ENCODE measurements at regions not wholly inside any gene's neighbourhood (a gene's known extent, or its start where the extent isn't known, plus 50 kb on each side); places are given as distances from the start of the nearest gene placed in this dataset.
"Not testable (repeated sequence)": the region's sequence is repeated elsewhere in the genome, so short reads cannot be mapped to it uniquely, and the experiment has no call there.

DNA sequence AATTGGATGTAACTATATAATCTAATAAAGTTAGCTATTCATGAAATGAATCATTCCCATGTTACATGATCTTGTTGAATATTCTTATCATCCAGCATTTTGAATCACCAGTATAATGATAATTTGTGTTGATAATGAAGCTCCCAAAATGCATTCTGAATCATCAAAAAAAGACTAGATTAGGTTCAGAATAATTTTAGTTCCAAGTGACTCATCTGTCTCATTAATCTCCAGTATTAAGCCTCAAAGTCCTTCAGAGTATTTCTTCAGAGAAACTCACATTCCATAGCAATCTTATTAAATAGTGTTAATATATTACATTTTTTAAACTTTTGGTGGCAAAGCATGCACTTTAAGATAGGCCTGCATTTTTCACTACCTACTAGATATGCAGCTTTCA, 207.5 kb downstream of the SLITRK5 start:
- DNase-seq: no peak

DNA sequence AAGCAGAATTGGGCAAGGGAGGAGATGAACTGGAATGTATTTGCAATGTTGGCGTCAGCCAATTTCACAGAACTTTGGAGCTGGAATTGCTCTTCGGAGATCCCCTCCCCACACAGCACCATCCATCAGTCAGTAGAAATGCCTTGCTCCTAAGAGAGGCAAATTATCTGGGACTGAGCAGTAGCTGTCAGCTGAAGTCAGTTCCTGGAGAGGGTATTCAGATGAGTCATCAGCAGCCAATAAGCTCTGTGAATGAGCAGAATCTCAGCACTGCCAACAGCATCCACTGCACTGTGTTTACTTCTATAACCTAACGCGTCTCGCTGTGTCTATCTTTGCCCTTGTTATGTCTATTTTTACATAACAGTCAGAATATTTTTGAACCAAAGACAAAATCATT, 213.7 kb downstream of the SLITRK5 start:
- no peak for DNase-seq

DNA sequence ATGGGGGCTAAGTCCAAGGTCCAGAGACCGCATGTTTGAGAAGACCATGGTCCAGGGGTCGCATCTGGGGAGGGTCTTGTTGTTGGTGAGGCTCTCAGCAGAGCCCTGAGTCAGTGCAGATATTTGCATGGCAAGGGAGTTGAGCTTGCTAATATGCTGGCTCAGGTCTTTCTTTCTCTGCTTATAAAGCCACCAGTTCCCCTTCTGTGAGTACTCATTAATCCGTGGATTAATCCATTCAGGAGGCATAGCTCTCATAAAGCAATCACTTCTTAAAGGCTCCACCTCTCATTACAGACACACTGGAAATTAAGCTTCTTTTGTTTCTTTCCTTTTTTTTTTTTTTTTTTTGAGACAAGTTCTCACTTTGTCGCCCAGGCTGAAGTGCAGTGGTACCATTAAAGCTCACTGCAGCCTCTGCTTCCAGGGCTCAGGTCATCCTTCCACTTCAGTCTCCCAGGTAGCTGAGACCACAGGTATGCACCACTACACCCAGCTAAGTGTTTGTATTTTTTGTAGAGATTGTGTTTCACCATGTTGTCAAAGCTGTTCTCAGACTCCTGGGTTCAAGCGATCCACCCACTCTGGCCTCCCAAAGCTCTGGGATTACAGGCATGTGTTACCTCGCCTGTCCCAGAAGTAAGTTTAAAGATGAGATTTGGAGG, 216.4 kb downstream of the SLITRK5 start:
- DNase-seq: no peak

DNA sequence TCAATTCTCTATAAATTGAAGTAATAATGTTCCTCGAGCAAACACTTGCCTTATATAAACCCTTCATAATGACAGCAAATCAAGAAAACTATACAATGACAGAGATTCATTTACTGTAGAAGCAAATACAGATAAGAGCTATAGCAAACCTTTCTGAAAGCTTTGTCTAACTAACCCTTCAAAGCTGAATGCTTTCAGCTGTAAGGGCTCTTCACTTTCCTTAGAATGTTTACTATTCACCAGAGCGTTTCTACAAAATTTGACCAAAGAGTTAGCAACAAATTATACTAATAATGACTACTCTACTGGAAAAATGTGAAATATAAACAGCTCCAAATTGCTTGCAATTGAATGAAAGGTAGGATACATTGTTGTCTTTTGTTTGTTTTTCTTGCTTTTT, 218.1 kb downstream of the SLITRK5 start:
- DNase-seq: no peak

DNA sequence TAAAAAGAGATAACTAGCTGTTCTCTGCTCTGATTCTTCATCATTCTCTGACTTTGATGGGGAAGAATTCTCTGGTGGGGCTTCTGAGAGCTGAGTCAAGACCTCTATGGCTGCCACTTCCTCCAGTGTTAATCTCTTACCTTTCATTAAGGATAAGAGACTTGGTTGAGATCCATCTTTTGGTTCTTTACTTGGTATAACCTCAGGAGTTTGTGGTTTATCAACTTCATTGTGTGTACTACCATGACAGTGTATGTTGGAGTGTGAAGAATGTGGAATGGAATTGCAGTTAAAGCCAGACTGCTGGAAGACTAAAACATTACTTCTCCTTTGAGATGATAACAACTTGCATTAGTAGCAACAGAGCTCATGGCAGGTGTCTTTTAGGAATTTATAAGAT, 222.0 kb downstream of the SLITRK5 start:
- no peak for DNase-seq

DNA sequence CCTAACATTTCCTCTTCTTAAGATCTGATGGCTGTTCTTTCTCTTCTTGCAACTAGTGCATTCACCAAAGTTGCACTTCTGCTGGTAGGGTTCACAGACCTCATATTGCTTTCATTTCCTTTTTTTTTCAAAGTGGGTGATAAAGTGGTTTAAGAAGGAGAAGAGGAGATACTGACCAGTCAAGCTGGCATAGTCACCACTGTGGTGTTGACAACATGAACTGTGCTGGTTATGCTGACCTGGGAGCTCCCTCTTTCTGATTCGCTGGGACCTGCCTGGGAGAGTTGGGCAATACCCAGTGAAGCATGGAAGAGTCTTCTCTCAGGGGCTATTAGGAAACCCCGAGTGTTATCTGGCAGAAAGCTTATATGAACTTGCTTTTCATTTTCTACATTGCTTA, 222.9 kb downstream of the SLITRK5 start:
- DNase-seq: no peak

DNA sequence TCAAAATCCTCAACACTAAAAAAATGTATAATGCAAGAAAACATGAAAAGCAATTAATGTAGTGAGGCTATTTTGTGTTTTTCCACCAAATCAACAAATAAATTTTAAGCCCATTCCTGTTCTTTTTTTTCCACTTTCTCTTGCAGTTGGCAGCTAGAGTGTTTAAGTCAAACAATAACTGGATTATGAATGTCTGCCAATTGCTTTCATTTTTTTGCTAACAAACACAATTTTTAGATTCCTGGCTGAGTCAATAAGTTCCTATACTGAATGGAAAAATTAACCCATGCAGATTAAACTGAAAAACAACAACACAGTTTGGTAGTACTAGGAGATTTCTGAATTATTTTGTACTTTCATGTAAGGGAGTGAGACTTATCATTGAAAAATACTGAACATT, 232.4 kb downstream of the SLITRK5 start:
- DNase-seq: no peak

DNA sequence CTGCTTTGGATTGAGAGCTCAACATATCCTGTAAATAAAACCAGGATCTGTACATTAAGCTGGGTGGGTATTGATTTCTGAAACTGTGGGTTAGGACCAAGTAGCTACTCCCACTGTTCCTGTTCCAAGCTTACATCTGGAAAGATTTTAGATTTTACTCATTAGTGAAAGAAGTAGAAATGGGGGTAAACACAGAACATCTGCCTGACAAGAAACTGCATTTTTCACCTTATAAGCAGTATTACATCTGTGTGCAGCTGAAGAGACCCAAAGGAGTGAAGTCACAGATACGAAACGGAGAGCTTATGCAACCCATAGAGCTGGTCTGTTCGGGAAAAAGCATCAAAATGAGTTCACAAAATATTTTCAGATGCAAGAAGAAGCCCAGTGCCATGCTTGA, 235.2 kb downstream of the SLITRK5 start:
- DNase-seq: no peak

DNA sequence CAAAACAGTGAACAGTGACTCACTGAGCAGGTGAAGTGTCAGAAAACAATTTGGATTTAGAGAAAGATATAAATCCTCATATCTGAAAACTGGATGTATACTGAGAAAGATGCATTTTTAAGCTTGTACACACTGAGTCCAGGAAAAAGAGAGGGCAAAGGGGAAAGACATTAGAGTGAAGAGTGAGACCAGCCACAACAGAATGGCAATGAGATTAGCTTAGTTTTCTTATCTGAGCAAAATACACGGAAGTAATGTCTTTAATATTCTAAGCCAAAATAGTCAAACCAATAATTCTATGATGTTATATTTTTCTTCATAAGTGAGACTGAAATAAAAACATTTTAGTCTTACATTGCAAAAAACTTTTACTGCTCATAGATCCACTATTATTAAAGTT, 236.0 kb downstream of the SLITRK5 start:
- no peak for DNase-seq

DNA sequence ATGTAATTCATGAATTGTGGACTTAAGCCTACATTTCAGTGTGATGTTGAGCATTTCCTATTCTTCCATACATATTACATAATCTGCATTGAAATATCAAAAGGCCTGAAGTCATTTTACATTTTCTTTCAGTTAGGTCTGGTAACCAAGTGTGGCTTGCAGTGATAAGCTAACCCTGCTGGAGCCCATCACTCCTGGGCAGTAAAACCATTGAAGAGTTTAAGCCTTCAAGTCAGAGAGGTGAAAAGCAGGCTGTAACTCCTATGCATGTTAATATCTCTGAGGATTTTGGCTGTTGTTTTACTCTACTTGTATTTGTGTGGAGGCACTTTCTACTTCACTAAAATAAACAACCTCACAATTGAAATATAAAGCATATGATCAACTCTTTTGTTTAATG, 248.8 kb downstream of the SLITRK5 start:
- no peak for DNase-seq

DNA sequence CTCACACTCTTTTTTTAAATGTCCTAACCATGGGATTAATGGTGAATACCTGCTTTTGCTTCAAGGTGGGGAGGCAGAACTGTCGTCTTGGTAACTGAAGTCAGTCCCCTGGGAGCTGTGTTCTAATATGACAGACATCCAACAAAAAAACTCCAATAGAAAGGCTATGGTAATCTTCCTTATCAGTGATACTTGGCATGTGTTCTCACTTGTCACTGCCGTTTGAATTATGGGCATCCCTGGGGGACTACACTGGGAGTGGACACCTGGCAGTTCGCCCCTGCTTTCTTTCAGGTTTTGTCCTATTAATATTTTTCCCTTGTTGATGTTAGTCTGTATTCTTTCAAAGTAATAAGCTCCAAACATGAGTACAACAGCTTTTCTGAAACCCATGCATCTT, 252.6 kb downstream of the SLITRK5 start:
- DNase-seq: no peak

DNA sequence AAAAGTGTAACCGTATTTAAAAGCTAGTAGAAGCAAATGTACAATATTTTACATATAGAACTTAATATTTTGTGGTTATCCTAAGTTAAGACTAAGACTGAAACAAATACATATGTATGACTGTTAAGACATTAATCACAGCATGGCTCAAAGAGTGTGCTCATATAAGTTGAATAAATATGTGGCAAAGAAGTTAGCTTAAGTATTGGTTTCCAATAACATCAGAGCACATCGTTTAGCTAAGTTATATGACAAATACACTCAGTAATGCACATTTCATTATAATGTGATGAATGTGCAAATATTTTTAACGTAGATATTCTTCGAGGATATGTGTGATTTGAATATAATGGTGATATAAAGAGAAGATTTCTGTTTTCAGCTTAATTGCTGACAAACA, 253.8 kb downstream of the SLITRK5 start:
- DNase-seq: no peak

DNA sequence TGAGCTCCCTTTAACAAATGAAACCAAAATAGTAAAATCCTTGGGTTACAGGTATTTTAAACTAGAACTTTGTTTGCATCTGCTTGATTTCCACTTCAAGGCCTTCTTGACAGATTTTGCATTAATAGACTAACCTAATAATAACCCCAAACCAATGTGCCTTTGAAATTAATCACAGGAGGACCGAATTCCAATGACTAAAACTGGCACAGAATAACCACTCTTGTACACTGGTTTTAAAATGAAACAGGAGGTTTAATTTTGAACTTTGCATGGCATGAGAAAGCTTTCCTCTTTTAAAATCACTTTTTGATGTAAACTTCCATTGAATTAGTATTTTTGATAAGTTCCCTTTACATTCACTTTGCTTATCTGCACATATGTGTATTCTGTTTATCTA, 269.6 kb downstream of the SLITRK5 start:
- no peak for DNase-seq

DNA sequence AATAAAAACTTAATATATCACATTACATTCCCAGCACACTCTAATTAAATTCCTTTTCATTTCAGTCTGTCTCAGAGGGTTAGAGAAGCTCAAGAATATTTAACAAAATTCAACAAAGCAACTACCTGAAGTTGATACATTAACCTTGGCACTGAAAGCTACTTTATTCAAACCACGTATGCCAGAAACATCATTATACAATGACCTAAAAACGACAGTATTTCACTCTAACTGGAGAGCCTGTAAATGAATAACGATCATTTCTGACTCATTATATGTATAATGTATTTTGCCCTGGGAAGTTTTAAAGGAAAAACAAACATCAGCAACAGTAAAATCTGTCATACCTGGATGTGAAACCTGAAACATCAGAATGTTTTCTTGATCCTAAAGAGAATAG, 270.1 kb downstream of the SLITRK5 start:
- no peak for DNase-seq

DNA sequence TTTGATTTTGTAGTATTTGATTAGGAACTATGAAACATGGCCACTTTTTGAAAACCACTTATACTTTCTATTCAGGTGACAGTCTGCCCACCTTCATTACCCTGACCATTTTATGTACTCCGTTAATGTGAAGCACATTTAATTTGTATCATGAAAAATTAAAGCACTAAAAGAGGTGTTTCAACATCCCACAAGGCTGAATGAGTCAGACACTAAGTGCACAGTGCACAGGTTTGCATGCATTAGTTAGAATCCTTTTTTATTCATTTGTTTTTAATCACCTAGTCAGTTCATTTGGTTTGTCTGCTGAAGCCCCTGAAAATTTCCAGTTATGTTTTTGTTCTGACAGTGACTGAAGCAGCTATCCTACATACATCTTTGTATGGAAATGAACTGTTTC, 271.0 kb downstream of the SLITRK5 start:
- no peak for DNase-seq

DNA sequence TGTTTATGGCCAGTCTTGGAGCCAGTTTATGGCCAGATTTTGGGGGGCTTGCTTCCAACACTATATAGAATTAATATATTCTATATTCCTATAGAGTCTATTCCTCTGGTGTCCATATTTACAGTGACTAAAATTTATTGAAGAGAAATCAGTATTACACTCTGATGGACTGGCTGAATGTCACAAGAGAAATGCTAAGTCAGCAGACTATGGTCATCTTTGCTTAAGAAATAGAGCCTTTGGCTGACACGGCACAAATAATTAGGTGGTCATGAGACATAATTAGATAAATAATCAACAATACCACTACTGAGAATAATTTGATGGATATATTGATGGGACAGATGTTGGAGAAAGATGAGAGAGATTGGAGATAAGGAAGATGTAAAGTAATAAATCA, 272.9 kb downstream of the SLITRK5 start:
- no peak for DNase-seq

DNA sequence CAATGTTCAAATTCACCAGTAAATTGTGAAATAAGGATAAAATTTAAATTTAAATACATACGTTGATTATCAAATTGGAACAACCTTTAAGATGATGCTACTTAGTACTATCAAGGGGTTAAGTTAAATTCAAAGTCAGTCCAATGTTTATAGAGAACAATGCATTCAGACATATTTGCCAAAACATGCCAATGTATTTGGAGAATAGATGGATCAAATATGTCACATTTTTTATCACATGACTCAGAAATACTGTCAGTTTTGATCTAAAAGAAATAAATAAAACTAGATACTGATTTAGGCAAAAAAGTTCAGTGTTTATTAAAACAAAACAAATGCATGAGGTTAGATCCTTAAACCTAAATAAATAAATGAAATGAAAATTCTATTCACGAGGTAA, 281.2 kb downstream of the SLITRK5 start:
- no peak for DNase-seq

DNA sequence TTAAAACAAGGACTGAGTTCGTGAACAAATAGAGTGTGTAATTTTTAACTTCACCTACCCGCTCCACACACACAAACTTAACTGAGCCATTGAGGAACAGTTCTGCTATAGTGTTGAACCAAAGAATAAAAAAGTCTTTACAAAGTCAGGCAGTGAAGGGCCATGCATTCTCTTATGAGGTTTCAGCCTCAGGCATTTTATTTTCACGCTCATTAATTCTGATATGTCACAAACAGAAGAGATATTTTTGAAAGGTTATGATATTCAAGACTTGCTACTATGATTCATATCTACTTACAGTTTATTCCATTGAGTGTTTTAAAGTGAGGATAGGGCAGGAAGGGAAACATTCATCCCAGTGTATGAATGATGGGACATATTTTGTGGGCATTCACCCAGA, 282.2 kb downstream of the SLITRK5 start:
- DNase-seq: no peak

DNA sequence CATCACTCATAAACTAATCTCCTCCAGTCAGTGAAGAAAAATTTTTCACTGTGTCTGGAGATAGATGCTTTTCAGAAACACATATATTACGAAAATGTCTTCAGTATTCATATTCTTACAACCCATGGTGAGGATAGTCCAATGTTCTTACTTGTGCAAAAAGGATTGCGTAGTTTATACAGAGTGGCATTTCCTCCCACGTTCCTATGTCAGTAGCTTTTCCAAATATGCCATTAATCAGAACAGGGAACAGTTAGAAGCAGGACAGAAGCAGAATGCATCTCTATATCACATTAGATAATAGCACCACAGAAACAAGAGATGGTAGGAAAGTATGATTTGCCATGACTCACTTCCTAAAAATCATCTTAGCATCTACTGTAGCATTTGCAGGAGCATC, 282.9 kb downstream of the SLITRK5 start:
- DNase-seq: no peak

DNA sequence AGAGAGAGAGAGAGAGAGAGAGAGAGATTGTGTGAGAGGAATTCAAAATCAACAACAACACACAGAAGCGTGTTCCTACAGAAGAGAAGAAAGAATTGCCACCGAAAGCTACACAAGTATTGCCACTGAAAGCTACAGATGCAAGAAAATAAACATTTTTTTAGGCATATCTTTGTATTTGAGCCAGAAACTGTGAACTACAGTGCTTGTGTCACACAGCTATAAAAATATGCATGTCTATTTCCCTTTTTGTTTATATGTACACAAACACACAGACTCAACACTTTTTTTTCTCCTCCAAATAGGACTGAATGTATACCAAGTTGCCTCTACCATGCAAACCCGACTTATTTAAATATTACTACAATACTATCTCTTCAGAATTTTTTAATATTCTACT, 290.4 kb downstream of the SLITRK5 start:
- DNase-seq: no peak

DNA sequence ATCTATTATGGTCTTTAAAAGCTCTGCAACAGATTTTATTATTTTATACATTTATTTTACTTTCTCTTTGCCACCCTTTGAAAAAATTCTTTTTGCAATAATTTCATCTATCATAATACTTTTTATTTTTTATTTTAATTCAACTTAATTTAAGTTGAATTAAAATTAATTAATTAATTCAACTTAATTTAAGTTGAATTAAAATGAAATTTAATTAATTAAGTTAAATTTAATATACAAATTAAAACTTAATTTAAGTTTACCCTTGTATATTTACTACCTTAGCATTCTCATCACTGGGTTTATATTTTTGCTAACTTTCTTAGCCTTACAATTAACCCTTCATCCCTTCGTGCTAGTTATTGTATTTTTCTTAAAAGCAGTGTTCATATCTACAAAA, 301.4 kb downstream of the SLITRK5 start:
- DNase-seq: no peak

DNA sequence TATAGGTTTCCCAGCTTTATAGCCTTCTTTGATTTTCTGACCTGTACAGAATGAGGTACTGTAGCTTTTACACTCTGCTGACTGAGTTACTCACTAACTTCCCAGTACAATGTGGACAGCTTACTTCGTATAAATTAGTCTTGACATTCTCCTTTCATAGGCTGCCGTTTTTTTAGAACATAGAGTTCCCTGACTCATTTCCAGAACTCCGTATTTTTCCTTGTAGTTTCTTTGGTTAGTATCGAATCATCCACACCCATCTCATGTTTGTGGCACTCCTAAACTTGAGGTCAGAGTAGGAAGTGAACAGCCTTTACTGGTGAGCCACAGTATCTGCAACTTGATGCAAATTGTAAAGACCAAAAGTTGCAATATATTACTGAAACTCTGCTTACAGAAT, 303.9 kb downstream of the SLITRK5 start:
- no peak for DNase-seq

DNA sequence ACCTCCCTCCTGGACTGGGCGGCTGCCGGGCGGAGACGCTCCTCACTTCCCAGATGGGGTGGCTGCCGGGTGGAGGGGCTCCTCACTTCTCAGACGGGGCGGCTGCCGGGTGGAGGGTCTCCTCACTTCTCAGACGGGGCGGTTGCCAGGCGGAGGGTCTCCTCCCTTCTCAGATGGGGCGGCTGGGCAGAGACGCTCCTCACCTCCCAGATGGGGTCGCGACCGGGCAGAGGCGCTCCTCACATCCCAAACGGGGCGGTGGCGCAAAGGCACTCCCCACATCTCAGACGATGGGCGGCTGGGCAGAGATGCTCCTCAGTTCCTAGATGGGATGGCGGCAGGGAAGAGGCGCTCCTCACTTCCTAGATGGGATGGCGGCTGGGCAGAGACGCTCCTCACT, 305.5 kb downstream of the SLITRK5 start:
- not testable (repeated sequence) for DNase-seq

DNA sequence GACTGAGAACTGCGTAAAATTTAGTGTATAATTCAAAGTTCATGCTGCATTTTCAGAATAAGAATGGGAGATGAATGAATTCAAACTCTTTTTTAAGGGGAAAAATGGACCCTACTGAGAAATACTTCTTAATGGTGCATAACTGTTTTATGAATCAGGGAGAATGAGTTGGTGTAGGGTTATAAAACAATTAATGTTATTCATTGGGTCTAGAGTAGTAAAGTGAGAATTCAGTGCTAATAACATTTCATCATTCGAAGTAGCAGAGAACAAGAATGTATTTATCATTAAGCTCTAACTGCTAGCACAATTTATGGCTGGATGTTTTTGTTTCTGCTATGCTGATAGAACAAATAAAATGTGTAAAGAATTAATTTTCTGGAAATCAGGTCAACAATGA, 310.2 kb downstream of the SLITRK5 start:
- DNase-seq: no peak

DNA sequence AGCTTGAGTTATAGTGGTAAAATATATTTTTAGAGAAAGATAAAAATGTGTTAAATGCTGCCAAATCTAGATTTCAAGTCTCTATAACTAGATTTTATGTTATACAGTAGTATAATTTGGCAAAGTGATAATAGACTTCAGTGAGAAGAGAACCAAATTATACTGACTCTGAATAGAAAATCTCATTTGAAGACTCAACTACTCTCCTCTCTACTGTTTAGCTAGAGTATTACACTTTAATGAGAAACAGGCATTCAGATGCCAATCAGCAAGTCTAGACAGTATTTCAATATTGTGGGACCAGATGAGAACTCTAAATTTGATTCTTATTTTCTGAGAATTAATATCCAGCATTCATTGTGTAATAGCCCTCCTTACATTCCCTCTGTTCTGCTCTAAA, 311.2 kb downstream of the SLITRK5 start:
- DNase-seq: no peak

Measured in stimulated activated naive CD4-positive, alpha-beta T cell (primary cell).